ENCODE measurements at regions not wholly inside any gene's neighbourhood (a gene's known extent, or its start where the extent isn't known, plus 50 kb on each side); places are given as distances from the start of the nearest gene placed in this dataset.

DNA sequence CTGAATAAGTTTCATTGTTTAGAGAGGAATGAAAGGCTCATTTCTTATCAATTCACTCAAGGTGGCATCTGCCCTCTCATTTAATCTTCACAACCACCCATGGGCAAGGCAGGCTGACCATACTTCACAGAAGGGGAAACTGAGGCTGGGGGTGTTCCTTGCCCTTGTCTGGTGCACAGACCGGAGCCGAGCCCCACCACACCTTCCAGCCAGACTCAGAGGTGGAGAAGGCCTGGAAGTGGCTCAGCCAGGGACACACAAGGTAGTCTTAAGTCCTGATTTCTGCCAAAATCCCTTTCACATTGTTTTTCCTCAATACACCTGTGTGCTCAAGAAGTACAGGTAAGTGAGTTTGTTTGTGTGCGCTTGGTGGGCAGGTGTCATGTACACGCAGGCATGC is 111.9 kb upstream of the TEX51 start:
- no peak overlapping the region for H3K27ac ChIP-seq
- no peak for TF ChIP-seq ZFX (IDR thresholded peaks at IDR 0.05)
- TF ChIP-seq, protein P1, sequence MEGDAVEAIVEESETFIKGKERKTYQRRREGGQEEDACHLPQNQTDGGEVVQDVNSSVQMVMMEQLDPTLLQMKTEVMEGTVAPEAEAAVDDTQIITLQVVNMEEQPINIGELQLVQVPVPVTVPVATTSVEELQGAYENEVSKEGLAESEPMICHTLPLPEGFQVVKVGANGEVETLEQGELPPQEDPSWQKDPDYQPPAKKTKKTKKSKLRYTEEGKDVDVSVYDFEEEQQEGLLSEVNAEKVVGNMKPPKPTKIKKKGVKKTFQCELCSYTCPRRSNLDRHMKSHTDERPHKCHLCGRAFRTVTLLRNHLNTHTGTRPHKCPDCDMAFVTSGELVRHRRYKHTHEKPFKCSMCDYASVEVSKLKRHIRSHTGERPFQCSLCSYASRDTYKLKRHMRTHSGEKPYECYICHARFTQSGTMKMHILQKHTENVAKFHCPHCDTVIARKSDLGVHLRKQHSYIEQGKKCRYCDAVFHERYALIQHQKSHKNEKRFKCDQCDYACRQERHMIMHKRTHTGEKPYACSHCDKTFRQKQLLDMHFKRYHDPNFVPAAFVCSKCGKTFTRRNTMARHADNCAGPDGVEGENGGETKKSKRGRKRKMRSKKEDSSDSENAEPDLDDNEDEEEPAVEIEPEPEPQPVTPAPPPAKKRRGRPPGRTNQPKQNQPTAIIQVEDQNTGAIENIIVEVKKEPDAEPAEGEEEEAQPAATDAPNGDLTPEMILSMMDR (conservative IDR thresholded peaks at IDR 0.05), result no peak

DNA sequence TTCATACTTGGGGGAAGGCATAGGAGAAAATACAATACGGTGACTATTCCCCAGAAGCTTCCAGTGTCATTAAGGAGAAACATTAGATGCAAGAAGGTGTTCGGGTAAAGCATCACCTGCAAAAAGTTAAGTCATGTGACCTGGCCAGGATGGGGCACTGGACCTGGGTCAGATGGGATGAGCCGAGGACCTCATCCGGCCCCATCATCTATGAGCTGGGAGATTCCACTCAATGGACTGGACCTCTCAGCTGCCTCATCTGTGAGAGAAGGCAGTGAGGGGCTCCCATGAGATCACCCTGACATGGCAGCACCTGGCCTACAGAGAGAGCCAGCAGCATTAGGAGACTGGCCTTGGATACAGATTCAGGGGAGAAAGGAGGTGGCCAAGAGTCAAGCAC is 111.4 kb upstream of the TEX51 start:
- TF ChIP-seq, protein P1 (conservative IDR thresholded peaks at IDR 0.05), result no peak
- TF ChIP-seq ZFX (IDR thresholded peaks at IDR 0.05), result no peak
- H3K27ac ChIP-seq, result no peak overlapping the region

DNA sequence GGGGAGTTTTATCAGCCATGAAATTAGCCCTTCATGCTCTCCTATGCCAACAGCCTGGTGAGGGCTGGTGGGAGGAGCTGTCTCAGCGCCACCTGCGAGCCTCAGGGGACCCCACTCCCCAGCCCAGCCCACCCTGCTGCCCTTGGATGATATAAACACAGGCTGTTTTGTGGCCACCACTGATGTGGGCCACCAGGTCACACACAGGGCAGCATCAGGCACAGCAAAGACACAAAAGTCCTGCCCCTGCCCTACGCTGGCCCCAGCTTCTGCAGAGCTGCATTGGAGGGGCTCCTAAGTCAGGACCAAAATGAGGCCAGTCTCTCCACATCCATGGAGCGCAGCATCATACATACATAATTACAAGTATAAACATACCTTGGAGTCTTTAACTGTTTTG is 110.6 kb upstream of the TEX51 start:
- TF ChIP-seq, protein P1 (conservative IDR thresholded peaks at IDR 0.05), result no peak
- TF ChIP-seq ZFX (IDR thresholded peaks at IDR 0.05), result no peak

DNA sequence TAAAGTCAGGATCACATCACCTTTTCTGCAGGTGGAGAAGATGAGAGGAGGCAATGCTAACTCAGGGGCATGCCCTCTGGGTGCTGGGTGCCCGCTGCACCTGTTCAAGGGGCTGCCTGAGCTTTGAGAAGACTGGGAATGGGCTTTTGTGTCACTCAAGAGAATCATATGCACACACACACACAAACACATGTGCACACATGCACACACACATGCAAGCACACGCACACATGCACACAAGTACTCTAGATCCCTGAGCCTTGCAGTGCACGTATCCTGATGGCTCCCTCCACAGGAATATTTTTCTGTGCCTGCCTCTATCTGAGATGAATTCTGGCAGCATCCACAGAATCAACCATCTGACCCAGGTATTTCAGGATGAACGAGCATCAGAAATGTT is 110.0 kb upstream of the TEX51 start:
- no peak for TF ChIP-seq ZFX (IDR thresholded peaks at IDR 0.05)
- TF ChIP-seq, protein P1 (conservative IDR thresholded peaks at IDR 0.05), result no peak
- no peak overlapping the region for H3K27ac ChIP-seq

More for the DNA sequence above, 110.6 kb upstream of the TEX51 start:
- no peak overlapping the region for H3K27ac ChIP-seq

DNA sequence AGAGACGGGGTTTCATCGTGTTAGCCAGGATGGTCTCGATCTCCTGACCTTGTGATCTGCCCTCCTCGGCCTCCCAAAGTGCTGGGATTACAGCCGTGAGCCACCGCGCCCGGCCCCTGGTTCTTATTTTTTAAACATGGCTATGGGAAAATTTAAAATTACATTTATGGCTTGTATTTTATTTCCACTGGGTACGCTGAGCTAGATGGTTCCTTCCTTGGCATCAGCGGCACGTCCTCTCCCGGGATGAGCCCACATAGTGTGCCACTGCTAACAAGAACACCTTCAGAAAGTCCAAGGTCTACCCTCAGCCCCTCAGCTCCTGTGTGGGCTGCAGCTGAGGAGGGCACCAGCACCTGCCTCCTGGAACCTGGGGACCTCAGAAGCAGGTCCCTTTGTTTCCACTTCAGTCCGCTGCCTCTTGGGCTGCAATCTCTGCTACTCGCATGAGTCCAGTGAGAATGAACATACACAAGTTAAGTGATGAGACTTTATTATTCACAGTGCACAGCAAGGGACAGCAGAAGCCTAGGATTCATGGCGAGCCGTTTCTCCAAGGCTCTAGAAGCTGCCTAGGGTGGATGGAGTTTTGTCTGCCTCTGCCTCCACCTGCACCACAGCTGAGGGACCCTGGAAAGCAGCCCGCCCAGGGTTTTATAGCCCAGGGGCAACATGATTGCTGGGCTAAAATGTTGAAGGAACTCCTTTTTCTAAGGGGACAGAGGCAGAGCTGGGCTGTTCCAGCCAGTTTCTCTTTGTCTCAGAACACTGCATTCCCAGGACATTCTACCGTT is 107.5 kb upstream of the TEX51 start:
- TF ChIP-seq ZFX (IDR thresholded peaks at IDR 0.05), result no peak
- TF ChIP-seq, protein P1 (conservative IDR thresholded peaks at IDR 0.05), result no peak
- H3K27ac ChIP-seq, result no peak overlapping the region

DNA sequence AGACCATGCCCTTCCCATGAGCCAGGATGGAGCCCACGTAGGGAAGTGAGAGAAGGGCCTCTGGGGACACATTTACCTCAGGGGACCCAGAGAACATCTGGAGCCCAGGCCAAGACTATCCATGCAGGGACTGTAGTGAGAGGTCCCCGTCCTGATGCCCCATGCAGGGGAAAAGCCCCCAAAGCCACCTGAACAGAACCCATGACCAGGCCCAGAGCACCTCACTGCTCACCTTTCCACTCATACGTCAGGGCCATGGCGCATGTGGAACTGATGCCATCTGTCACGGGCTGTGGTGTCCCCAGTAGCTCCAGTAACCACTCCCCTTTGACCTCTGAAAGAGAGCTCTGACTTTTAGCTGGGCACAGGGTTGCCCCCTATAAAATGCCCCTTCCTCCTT is 106.5 kb upstream of the TEX51 start:
- no peak overlapping the region for H3K27ac ChIP-seq
- TF ChIP-seq ZFX (IDR thresholded peaks at IDR 0.05), result no peak
- TF ChIP-seq, protein P1 (conservative IDR thresholded peaks at IDR 0.05), result no peak

DNA sequence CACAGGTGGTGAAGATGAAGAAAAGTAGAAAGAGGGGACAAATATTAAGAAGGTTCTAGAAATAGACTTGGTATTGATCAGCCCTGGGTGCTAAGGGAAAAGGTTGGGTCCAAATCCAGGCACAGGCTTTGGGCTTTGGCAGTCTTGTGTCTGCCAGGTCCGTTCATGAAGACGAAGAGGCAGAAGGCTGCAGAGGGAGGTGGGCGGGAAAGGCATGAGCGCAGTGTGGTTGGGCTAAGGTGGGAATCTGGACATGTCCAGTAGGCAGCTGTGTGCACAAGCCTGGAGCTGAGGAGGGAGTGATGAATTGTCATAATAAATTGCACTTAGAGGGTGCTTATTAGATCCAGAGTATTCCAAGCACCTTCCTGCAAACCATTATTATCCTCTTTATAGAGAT is 105.7 kb upstream of the TEX51 start:
- H3K27ac ChIP-seq, result no peak overlapping the region
- TF ChIP-seq, protein P1 (conservative IDR thresholded peaks at IDR 0.05), result no peak
- TF ChIP-seq ZFX (IDR thresholded peaks at IDR 0.05), result no peak

Measured in C4-2B (cell line).